ENCODE measurements at regions not wholly inside any gene's neighbourhood (a gene's known extent, or its start where the extent isn't known, plus 50 kb on each side); places are given as distances from the start of the nearest gene placed in this dataset.

GRCh38 chr15:35307676-35308075, 222.6 kb upstream of the NANOGP8 start (continued):
- TF ChIP-seq CBFA2T2 (conservative IDR thresholded peaks at IDR 0.05) (0 out of 2 replicates have a peak, but pooled peaks have one; percentile 7), EP300 (IDR thresholded peaks at IDR 0.05; ENCODE audit: low read length) (peak; percentile 60), NFE2 (IDR thresholded peaks at IDR 0.05; ENCODE audit: low read depth) (0 out of 2 replicates have a peak, but pooled peaks have one; percentile 13), TCF3 (CRISPR knock-in tag; IDR thresholded peaks at IDR 0.05) (peak; percentile 18; the same call in 1 of the 2 replicates), SMARCA4 (IDR thresholded peaks at IDR 0.05) (peak; percentile 40; the same call in 1 of the 2 replicates), DPF2 (IDR thresholded peaks at IDR 0.05) (0 out of 2 replicates have a peak, but pooled peaks have one; percentile 26)
- TF ChIP-seq, protein P1, sequence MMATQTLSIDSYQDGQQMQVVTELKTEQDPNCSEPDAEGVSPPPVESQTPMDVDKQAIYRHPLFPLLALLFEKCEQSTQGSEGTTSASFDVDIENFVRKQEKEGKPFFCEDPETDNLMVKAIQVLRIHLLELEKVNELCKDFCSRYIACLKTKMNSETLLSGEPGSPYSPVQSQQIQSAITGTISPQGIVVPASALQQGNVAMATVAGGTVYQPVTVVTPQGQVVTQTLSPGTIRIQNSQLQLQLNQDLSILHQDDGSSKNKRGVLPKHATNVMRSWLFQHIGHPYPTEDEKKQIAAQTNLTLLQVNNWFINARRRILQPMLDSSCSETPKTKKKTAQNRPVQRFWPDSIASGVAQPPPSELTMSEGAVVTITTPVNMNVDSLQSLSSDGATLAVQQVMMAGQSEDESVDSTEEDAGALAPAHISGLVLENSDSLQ (IDR thresholded peaks at IDR 0.05) = 0 out of 2 replicates have a peak, but pooled peaks have one; percentile 13
- TF ChIP-seq, protein P2, sequence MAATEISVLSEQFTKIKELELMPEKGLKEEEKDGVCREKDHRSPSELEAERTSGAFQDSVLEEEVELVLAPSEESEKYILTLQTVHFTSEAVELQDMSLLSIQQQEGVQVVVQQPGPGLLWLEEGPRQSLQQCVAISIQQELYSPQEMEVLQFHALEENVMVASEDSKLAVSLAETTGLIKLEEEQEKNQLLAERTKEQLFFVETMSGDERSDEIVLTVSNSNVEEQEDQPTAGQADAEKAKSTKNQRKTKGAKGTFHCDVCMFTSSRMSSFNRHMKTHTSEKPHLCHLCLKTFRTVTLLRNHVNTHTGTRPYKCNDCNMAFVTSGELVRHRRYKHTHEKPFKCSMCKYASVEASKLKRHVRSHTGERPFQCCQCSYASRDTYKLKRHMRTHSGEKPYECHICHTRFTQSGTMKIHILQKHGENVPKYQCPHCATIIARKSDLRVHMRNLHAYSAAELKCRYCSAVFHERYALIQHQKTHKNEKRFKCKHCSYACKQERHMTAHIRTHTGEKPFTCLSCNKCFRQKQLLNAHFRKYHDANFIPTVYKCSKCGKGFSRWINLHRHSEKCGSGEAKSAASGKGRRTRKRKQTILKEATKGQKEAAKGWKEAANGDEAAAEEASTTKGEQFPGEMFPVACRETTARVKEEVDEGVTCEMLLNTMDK (IDR thresholded peaks at IDR 0.05; ENCODE audit: borderline replicate concordance, insufficient read depth, low read depth, low read length, poor library complexity, severe bottlenecking) = no peak

DNA sequence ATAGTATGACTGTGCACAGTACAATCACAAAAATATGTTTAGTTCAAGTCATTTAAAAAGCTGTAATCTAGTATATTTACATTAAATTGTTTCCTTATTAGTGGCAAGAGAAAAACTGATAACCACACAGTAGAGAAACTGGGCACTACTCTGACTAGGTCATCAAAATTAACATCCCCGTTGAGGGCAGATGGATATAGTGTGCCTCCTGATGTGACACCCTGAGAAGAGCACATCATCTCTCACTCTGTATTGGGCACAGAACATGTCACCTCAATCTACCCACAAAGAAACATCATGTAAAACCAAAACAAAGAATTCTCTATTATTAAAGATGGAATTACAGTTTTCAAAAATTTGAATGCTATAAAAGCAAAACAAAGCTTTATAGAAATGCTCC, 221.9 kb upstream of the NANOGP8 start:
- ChIA-PET CTCF (ENCODE audit: low intra/inter-chr PET ratio) (no interaction called here), POLR2A (no interaction called here)
- H3K9me3 ChIP-seq (replicated peaks; ENCODE audit: control insufficient read depth, insufficient read depth, low read depth, low read length) = no peaks in the 10 kb centered on the region
- peak overlapping the region; percentile 88 for H2AFZ ChIP-seq (ENCODE audit: low read depth, low read length)
- H3K9ac ChIP-seq (ENCODE audit: insufficient read depth in 1 of 2, low read depth in 2 of 2, low read length in 2 of 2) = peak overlapping the region in 1 of 2 experiments; percentile 47; a peak in 1 of 4 replicates
- FAIRE-seq (no peak), ATAC-seq (peak; percentile 40; the same call in 2 of the 3 replicates), DNase-seq (ENCODE audit: extremely low read depth in 1 of 4, low spot score in 3 of 4) (no peak)
- no peaks in the 10 kb centered on the region for H3K36me3 ChIP-seq (ENCODE audit: control insufficient read depth, insufficient read depth, low read length)
- no peaks in the 10 kb centered on the region for H3K79me2 ChIP-seq (ENCODE audit: control insufficient read depth, insufficient read depth, low read length)
- peak overlapping the region; percentile 63; the same call in 1 of the 2 replicates for H3K4me2 ChIP-seq (ENCODE audit: insufficient read depth, low read length)
- peak overlapping the region; percentile 76 for H3K27ac ChIP-seq (ENCODE audit: extremely low read depth, low read depth, low read length)
- WGBS (ENCODE audit: insufficient coverage, low coverage, missing lambda C conversion rate) = 46% methylated on average over 1 of the region's 1 CpG
- peaks cover 0 to 25% of the 10 kb centered on the region in 2 experiments; a peak in 3 of 5 replicates for H3K4me1 ChIP-seq (replicated peaks in 1 of 2; ENCODE audit: control insufficient read depth in 2 of 2, insufficient read depth in 2 of 2, low read length in 2 of 2)
- H4K20me1 ChIP-seq (replicated peaks; ENCODE audit: control insufficient read depth, insufficient read depth, low read length) = no peaks in the 10 kb centered on the region
- H3K27me3 ChIP-seq (ENCODE audit: control insufficient read depth in 2 of 2, insufficient read depth in 2 of 2, low read length in 2 of 2) = no peaks in the 10 kb centered on the region
- intact Hi-C loops (cut with micrococcal nuclease) (no loop called here), in situ Hi-C loops (cut with MboI) (no loop called here)
- no peaks in the 10 kb centered on the region for H3K9me1 ChIP-seq (ENCODE audit: control insufficient read depth, insufficient read depth, low read length)
- no TSS peak for BruUV-seq (replicated peaks)
- H3K4me3 ChIP-seq = no peak overlapping the region
- TF ChIP-seq, protein P3, sequence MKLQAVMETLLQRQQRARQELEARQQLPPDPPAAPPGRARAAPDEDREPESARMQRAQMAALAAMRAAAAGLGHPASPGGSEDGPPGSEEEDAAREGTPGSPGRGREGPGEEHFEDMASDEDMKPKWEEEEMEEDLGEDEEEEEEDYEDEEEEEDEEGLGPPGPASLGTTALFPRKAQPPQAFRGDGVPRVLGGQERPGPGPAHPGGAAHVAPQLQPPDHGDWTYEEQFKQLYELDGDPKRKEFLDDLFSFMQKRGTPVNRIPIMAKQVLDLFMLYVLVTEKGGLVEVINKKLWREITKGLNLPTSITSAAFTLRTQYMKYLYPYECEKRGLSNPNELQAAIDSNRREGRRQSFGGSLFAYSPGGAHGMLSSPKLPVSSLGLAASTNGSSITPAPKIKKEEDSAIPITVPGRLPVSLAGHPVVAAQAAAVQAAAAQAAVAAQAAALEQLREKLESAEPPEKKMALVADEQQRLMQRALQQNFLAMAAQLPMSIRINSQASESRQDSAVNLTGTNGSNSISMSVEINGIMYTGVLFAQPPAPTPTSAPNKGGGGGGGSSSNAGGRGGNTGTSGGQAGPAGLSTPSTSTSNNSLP (IDR thresholded peaks at IDR 0.05; ENCODE audit: borderline replicate concordance, low read depth, low read length) = no peak
- TF ChIP-seq ZNF140 (CRISPR knock-in tag; IDR thresholded peaks at IDR 0.05) (no peak), MAFK (IDR thresholded peaks at IDR 0.05; ENCODE audit: low read length) (no peak)
